AG04449 (cell line): ENCODE measurements at regions not wholly inside any gene's neighbourhood (a gene's known extent, or its start where the extent isn't known, plus 50 kb on each side); places are given as distances from the start of the nearest gene placed in this dataset.
"Not testable (repeated sequence)": the region's sequence is repeated elsewhere in the genome, so short reads cannot be mapped to it uniquely, and the experiment has no call there.

Experiments used
- CTCF ChIA-PET: fragments of 350-600 bp; formaldehyde crosslinking; extraction: SDS; loops from one replicate; lab custom pipeline; 2021; ENCODE audit warnings: antibody characterized with exemption; lab: Yijun Ruan, JAX
- POLR2A ChIA-PET: fragments of 400-600, 350-600 bp; formaldehyde crosslinking; extraction: SDS; loops from one replicate; lab custom pipeline; 2020; ENCODE audit warnings: antibody characterized with exemption, inconsistent platforms; lab: Yijun Ruan, JAX
- DNase-seq: peaks from one replicate; pipeline ENCODE4 v3.0.0-alpha.2; 2010; ENCODE audit warnings: low read depth, low spot score
- H3K4me3 ChIP-seq: 2 replicates; pipeline ENCODE4 v1.5.1; 2011; ENCODE audit warnings: low read depth, mild to moderate bottlenecking, control low read depth, low read length
- CTCF ChIP-seq: IDR thresholded peaks from one replicate; pipeline ENCODE4 v1.5.1; 2011; ENCODE audit warnings: mild to moderate bottlenecking, moderate library complexity, low read length, control low read depth, inconsistent platforms; ENCODE audit not compliant: insufficient read depth; ENCODE audit errors: missing control alignments

GRCh38 chr12:91478500-91478899, 295.9 kb upstream of the DCN start:
- no peak for TF ChIP-seq CTCF
- no peak overlapping the region for H3K4me3 ChIP-seq
- no peak for DNase-seq
- ChIA-PET POLR2A (no interaction called here), CTCF (interaction anchor here (2.0 kb wide), 1 partner anchor 99 kb away, joined by 5 read pairs; no protein-coding TSS in a partner anchor)

GRCh38 chr12:91467686-91468085, 285.1 kb upstream of the DCN start:
- no peak overlapping the region for H3K4me3 ChIP-seq
- ChIA-PET CTCF (no interaction called here), POLR2A (no interaction called here)
- DNase-seq = no peak
- no peak for TF ChIP-seq CTCF

DNA sequence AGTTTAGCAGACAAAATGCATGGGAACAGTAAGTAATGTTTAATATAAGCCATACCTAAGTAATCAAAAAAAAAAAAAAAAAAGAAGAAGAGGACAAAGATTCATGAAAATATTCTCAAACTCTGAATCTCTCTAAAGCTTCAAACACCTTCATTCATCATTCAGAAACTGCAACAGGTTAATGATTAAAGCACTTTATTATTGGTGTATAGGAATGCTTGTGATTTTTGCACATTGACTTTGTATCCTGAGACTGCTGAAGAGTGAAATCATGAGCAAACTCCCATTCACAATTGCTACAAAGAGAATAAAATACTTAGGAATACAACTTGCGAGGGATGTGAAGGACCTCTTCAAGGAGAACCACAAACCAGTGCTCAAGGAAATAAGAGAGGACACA, 278.4 kb upstream of the DCN start:
- POLR2A ChIA-PET = no interaction called here
- no peak for TF ChIP-seq CTCF
- no peak overlapping the region for H3K4me3 ChIP-seq
- DNase-seq = no peak
- CTCF ChIA-PET = no interaction called here

DNA sequence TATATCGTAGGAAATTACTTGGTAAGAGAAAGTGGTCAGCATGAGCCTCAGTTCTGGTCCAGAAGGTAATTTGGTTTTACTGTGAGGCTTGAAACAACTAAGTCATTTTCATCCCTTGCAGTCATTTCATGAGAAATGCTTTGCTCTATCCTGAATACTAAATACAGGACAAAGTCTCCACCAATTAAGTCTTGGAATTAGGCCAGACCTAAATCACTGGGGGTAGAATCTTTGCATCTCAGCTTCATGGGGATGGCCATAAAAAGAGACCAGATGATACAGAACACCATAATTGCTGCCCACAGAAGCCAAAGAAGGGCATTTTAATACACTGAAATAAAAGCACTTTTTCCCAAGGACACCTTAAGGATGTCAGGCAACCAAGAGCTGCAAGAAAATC, 277.9 kb upstream of the DCN start:
- POLR2A ChIA-PET = no interaction called here
- no peak for TF ChIP-seq CTCF
- no peak for DNase-seq
- CTCF ChIA-PET = interaction anchor here (0.9 kb wide), 1 partner anchor 11 kb away, joined by 3 read pairs; no protein-coding TSS in a partner anchor
- no peak overlapping the region for H3K4me3 ChIP-seq

DNA sequence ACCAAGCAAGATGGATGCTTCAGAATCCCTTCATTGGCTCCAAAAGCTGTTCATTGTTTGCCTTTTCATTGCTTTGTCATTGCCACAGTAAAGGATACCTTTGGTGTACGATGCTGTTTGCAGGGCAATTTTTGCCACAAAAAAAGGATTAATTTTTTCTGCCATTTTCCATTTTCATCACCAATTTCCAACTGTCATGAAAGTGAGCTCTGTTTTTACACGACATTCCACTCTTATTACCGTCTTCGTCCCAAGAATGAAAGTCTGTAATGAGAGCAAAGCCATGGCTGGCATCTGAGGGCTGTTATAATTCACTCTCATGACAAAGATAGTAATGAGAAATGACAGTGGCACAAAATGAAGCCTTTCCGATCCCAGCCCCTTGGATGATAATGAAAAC, 272.7 kb upstream of the DCN start:
- no peak overlapping the region for H3K4me3 ChIP-seq
- DNase-seq = no peak
- ChIA-PET CTCF (no interaction called here), POLR2A (no interaction called here)
- no peak for TF ChIP-seq CTCF

DNA sequence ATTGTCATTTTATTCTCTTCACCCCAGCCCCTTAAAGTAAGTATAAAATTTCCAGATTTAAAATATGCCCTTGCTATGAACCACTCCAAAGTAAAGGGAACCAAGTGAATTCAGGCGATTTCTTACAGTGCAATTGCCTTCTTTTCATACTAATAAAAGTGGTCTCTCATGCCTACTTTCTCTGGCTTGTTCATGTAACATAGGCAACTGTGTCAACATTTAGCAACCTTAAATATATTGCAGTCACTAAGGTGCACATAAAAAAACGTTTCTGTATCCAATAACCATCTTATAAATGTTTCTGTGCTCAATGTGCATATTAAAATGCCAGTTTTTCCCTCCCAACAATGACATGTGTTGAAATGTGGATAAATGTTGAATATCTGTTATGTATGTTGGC, 271.6 kb upstream of the DCN start:
- POLR2A ChIA-PET = no interaction called here
- CTCF ChIA-PET = no interaction called here
- no peak for DNase-seq
- H3K4me3 ChIP-seq = no peak overlapping the region
- no peak for TF ChIP-seq CTCF

- H3K4me3 ChIP-seq, CTCF ChIA-PET, POLR2A ChIA-PET, DNase-seq: not testable (repeated sequence)
Measured at GRCh38 chr12:91452464-91452863, 269.8 kb upstream of the DCN start.
